ENCODE measurements at regions not wholly inside any gene's neighbourhood (a gene's known extent, or its start where the extent isn't known, plus 50 kb on each side); places are given as distances from the start of the nearest gene placed in this dataset.

DNA sequence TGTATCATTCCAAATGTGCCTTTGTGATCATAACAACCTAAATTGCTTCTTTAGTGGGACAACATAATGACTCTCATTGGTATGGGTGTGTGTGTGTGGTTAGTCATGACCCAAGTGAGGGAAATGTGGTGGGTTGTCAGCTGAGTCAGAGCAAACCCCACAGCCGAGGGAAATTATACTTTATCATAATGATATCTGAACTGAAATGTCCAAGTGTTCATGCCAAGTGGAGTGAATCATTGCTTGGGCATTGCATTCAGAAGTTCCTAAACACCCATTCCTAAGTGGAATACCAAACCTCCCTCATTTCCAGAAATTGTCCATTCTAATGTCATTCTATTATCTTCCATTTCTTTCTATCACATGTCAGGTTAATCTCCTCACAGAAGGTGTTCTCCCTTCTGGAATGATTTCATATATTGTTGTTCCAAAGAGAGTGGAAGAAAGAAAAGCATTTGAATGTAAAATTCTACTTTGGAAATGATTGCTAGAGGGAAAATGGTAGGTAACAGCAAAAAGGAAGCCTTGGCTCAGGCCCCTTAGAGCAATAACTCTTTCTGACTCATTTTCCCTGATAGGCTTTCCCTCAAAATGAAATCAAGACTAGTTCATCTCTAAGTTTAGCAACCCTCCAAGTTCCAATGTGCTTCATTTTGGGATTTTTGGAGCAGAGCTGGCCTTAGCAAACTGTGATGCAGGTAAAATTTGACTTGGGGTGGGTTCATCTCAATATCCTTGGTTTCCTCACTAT is 230.7 kb upstream of the KCNIP4 start:
- no peak overlapping the region for H3K4me3 ChIP-seq (ENCODE audit: low read depth, low read length)
- peak; percentile 89 for DNase-seq (ENCODE audit: low read depth)
- in situ Hi-C loops (cut with HindIII; ENCODE audit: low sequenced_read_pairs): no loop called here
- TF ChIP-seq, protein P1, sequence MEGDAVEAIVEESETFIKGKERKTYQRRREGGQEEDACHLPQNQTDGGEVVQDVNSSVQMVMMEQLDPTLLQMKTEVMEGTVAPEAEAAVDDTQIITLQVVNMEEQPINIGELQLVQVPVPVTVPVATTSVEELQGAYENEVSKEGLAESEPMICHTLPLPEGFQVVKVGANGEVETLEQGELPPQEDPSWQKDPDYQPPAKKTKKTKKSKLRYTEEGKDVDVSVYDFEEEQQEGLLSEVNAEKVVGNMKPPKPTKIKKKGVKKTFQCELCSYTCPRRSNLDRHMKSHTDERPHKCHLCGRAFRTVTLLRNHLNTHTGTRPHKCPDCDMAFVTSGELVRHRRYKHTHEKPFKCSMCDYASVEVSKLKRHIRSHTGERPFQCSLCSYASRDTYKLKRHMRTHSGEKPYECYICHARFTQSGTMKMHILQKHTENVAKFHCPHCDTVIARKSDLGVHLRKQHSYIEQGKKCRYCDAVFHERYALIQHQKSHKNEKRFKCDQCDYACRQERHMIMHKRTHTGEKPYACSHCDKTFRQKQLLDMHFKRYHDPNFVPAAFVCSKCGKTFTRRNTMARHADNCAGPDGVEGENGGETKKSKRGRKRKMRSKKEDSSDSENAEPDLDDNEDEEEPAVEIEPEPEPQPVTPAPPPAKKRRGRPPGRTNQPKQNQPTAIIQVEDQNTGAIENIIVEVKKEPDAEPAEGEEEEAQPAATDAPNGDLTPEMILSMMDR (IDR thresholded peaks at IDR 0.05; ENCODE audit: low read depth, low read length, missing control alignments): no peak

DNA sequence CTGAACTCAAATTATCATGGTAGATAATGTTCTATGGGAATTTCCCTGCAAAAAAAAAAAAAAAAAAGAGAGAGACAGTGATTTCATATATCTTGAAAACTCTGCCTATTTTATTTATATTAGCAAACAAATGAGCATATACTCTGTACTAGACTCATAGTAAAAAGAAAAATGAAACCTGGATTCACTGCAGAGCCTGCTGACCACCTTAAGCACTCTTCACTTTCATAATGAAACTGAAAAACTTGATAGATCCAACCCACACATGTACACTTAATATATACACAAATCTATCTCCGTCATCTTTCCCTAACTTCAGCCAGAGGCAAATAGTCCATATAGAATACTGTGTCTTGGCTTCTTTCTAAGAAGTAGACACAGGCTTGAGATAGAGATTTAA is 226.1 kb upstream of the KCNIP4 start:
- in situ Hi-C loops (cut with HindIII; ENCODE audit: low sequenced_read_pairs): no loop called here
- no peak overlapping the region for H3K4me3 ChIP-seq (ENCODE audit: low read depth, low read length)
- DNase-seq (ENCODE audit: low read depth): no peak
- TF ChIP-seq, protein P1 (IDR thresholded peaks at IDR 0.05; ENCODE audit: low read depth, low read length, missing control alignments): no peak

DNA sequence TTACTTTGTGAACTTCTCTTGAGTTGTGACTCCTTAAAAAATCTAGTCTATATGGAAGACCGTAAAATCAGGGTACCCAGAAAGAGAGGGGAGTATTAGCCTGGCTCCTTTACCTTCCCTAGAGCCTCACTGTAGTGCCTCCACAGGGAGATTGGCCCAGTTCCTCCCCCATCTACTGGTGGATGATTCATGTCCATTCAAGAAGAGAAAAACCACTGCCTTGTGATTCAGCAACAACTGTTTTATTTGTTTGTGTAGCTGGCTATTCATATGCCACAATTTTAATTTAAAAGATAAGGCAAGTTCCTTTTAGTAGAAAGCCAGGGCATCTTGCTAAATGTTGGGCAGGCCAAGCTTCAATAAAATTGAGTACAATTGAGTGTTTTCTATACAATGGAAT is 221.8 kb upstream of the KCNIP4 start:
- in situ Hi-C loops (cut with HindIII; ENCODE audit: low sequenced_read_pairs): no loop called here
- DNase-seq (ENCODE audit: low read depth): peak; percentile 53
- TF ChIP-seq, protein P1 (IDR thresholded peaks at IDR 0.05; ENCODE audit: low read depth, low read length, missing control alignments): no peak
- H3K4me3 ChIP-seq (ENCODE audit: low read depth, low read length): no peak overlapping the region

DNA sequence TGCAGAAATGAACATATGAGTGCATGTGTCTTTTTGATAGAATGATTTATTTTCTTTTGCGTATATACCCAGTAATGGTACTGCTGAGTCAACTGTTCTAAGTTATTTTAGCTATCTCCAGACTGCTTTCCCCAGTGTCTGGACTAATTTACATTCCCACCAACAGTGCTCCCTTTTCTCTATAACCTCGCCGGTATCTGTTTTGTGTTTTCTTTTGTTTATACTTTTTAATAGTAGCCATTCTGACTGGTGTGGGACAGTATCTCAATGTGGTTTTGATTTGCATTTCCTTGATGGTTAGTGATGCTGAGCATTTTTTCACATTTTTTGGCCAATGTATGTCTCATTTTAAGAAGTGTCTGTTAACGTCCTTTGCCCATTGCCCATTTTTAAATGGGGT is 218.6 kb upstream of the KCNIP4 start:
- in situ Hi-C loops (cut with HindIII; ENCODE audit: low sequenced_read_pairs): no loop called here
- H3K4me3 ChIP-seq (ENCODE audit: low read depth, low read length): no peak overlapping the region
- no peak for DNase-seq (ENCODE audit: low read depth)
- TF ChIP-seq, protein P1 (IDR thresholded peaks at IDR 0.05; ENCODE audit: low read depth, low read length, missing control alignments): no peak

DNA sequence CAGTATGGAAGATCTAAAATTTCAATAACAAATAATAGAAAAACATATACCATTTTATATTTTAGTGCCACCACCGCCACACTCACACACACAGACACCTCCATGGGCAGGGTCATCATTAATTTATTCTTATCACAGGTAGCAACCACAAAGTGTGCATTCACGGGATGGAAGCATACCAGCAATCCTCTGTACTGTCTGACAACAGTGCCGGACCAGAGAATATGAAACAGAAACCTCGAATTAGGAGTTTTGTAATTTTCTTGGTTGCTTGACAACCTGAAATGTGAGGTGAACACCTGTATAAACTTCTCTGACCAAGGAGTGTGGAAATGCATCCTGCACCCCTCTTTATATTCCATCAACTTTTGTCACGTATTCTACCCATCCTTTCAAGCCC is 213.9 kb upstream of the KCNIP4 start:
- TF ChIP-seq, protein P1 (IDR thresholded peaks at IDR 0.05; ENCODE audit: low read depth, low read length, missing control alignments): no peak
- DNase-seq (ENCODE audit: low read depth): no peak
- no peak overlapping the region for H3K4me3 ChIP-seq (ENCODE audit: low read depth, low read length)
- in situ Hi-C loops (cut with HindIII; ENCODE audit: low sequenced_read_pairs): no loop called here

DNA sequence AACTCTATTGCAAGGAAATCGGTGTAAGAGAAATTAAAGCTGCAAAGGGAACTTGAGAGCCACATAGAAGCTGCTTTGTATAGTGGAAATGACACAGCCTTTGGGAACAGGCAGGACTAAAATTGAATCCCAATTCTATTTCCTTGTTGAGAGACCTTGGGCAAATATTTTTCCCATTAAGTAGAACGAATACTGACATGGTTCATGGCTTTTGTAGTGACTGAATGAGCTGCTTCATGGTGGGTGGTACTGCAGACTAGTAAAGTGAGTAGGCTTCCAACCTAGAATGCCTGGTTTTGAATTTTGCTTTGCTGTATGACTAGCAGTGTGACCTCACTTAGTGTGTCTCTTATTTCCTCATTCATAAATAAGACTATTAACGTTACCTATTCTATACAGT is 182.2 kb upstream of the KCNIP4 start:
- TF ChIP-seq, protein P1 (IDR thresholded peaks at IDR 0.05; ENCODE audit: low read depth, low read length, missing control alignments): no peak
- no peak overlapping the region for H3K4me3 ChIP-seq (ENCODE audit: low read depth, low read length)
- in situ Hi-C loops (cut with HindIII; ENCODE audit: low sequenced_read_pairs): no loop called here
- no peak for DNase-seq (ENCODE audit: low read depth)
